Chondrocyte (in vitro differentiated cells): ENCODE measurements at regions not wholly inside any gene's neighbourhood (a gene's known extent, or its start where the extent isn't known, plus 50 kb on each side); places are given as distances from the start of the nearest gene placed in this dataset.

Source experiments
- DNase-seq: peaks from one replicate; pipeline ENCODE4 v3.0.0; 2021; ENCODE audit warnings: mixed read lengths, low spot score
- H3K27ac Mint-ChIP-seq: one replicate; pipeline ENCODE4 v1.8.0; 2021; ENCODE audit warnings: mild to moderate bottlenecking, moderate library complexity, mixed read lengths; ENCODE audit not compliant: unreplicated experiment
- H3K27me3 Mint-ChIP-seq: 2 replicates; pipeline ENCODE4 v1.8.0; 2021; ENCODE audit warnings: low read depth, mixed read lengths
- H3K36me3 Mint-ChIP-seq: 2 replicates; pipeline ENCODE4 v1.8.0; 2021; ENCODE audit warnings: low read depth, mixed read lengths
- H3K4me1 Mint-ChIP-seq: 2 replicates; pipeline ENCODE4 v1.8.0; 2021; ENCODE audit warnings: low read depth, mild to moderate bottlenecking, mixed read lengths
- H3K4me3 Mint-ChIP-seq: one replicate; pipeline ENCODE4 v1.8.0; 2021; ENCODE audit warnings: mild to moderate bottlenecking, moderate library complexity, mixed read lengths; ENCODE audit not compliant: unreplicated experiment
- H3K9me3 Mint-ChIP-seq: 2 replicates; pipeline ENCODE4 v1.8.0; 2021; ENCODE audit warnings: low read depth, mixed read lengths
- TF ChIP-seq, protein P1 (sequence below): fragments of 200-600 bp; sonication (generic); IDR thresholded peaks from 2 replicates; pipeline ENCODE4 v1.5.0; 2021; ENCODE audit warnings: antibody characterized with exemption, mild to moderate bottlenecking, moderate library complexity

DNA sequence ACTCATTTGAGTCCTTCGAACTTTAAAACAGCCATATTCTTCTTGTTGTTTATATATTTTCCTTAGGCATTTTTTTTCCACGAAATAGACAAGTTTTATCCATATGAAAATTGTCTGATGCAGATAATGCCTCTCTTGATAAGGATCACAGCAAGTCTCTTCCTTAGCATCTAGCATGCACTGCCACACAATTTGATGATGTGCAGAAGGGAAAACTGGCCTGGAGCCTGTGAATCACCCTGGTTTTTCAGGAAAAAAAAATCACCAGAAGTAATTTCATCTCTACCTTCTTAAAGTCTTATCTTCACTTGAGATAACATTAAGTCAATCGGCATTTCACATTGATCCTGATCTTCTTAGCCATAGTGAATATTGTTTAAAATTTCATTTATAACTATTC, 199.8 kb downstream of the TENT5A start:
- no peak overlapping the region for H3K27ac Mint-ChIP-seq
- no peak for DNase-seq
- peaks cover 9% of the 10 kb centered on the region for H3K9me3 Mint-ChIP-seq

GRCh38 chr6:81547149-81547548, 205.3 kb downstream of the TENT5A start:
- TF ChIP-seq, protein P1, sequence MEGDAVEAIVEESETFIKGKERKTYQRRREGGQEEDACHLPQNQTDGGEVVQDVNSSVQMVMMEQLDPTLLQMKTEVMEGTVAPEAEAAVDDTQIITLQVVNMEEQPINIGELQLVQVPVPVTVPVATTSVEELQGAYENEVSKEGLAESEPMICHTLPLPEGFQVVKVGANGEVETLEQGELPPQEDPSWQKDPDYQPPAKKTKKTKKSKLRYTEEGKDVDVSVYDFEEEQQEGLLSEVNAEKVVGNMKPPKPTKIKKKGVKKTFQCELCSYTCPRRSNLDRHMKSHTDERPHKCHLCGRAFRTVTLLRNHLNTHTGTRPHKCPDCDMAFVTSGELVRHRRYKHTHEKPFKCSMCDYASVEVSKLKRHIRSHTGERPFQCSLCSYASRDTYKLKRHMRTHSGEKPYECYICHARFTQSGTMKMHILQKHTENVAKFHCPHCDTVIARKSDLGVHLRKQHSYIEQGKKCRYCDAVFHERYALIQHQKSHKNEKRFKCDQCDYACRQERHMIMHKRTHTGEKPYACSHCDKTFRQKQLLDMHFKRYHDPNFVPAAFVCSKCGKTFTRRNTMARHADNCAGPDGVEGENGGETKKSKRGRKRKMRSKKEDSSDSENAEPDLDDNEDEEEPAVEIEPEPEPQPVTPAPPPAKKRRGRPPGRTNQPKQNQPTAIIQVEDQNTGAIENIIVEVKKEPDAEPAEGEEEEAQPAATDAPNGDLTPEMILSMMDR: no peak
- H3K4me3 Mint-ChIP-seq: no peak overlapping the region
- no peak overlapping the region for H3K27ac Mint-ChIP-seq

More for the DNA sequence above, 199.8 kb downstream of the TENT5A start:
- no peaks in the 10 kb centered on the region for H3K27me3 Mint-ChIP-seq
- TF ChIP-seq, protein P1: no peak
- H3K4me3 Mint-ChIP-seq: no peak overlapping the region
- H3K36me3 Mint-ChIP-seq: peaks cover 6% of the 10 kb centered on the region
- peaks cover 11% of the 10 kb centered on the region for H3K4me1 Mint-ChIP-seq

GRCh38 chr6:81534934-81535465, 217.5 kb downstream of the TENT5A start:
- H3K27me3 Mint-ChIP-seq: peaks cover 8% of the 10 kb centered on the region
- H3K36me3 Mint-ChIP-seq: no peaks in the 10 kb centered on the region
- TF ChIP-seq, protein P1: no peak
- no peak for DNase-seq
- no peaks in the 10 kb centered on the region for H3K9me3 Mint-ChIP-seq
- peaks cover 6% of the 10 kb centered on the region for H3K4me1 Mint-ChIP-seq
- H3K4me3 Mint-ChIP-seq: no peak overlapping the region
- no peak overlapping the region for H3K27ac Mint-ChIP-seq

More at GRCh38 chr6:81547149-81547548, 205.3 kb downstream of the TENT5A start:
- Mint-ChIP-seq H3K4me1 (peaks cover 3% of the 10 kb centered on the region), H3K36me3 (peaks cover 8% of the 10 kb centered on the region), H3K27me3 (peaks cover 2% of the 10 kb centered on the region), H3K9me3 (peaks cover 9% of the 10 kb centered on the region)
- DNase-seq: no peak

GRCh38 chr6:81531869-81532561, 220.5 kb downstream of the TENT5A start:
- no peak for DNase-seq
- Mint-ChIP-seq H3K9me3 (no peaks in the 10 kb centered on the region), H3K36me3 (no peaks in the 10 kb centered on the region), H3K4me3 (no peak overlapping the region), H3K27ac (no peak overlapping the region), H3K27me3 (peaks cover 7% of the 10 kb centered on the region), H3K4me1 (peaks cover 6% of the 10 kb centered on the region)
- TF ChIP-seq, protein P1: no peak

- H3K4me1 Mint-ChIP-seq: no peaks in the 10 kb centered on the region
- TF ChIP-seq, protein P1: no peak
These were observed 235.0 kb downstream of the TENT5A start for GRCh38 chr6:81517455-81517854.

More at GRCh38 chr6:81517455-81517854, 235.0 kb downstream of the TENT5A start:
- Mint-ChIP-seq H3K4me3 (no peak overlapping the region), H3K9me3 (no peaks in the 10 kb centered on the region), H3K27ac (no peak overlapping the region), H3K36me3 (no peaks in the 10 kb centered on the region), H3K27me3 (peaks cover 7% of the 10 kb centered on the region)
- DNase-seq: no peak
